ENCODE measurements at regions not wholly inside any gene's neighbourhood (a gene's known extent, or its start where the extent isn't known, plus 50 kb on each side); places are given as distances from the start of the nearest gene placed in this dataset.

DNA sequence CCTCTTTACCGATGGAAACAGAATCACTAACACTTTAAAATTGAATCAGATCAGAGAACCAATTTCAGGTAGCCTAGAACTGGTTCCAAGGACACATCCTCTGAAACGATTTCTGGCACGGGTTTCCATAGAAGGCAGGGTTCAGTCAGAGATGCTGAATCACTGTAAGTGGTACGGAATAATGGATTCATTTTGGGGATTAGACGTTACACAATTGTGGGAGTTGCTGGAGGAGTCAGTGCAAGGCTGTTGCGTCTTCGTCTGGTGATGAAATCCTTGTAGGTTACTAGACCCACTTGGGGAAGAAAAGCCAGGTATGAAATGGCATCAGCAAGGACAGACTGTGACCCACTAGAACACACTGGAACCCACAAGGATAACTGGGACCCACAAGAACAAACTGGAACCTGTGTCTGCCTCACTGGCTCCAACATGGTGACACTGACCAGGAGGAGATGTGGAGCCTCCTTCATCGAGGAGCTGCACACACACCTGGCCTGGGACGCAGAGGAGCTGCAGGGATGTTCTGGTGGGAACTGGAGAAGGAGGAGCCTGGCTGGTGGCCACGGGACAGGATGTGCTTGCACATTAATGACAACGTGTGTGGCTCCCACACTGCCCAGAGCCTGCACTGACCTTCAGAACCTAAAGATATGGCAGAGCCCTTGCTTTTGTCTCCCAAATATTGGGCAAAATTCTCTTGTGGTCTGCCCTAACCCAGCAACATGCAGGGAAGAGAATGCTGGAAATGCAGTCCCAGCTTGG lies 105.1 kb downstream of the TRAPPC11 start:
- POLR2A ChIA-PET, result no interaction called here

DNA sequence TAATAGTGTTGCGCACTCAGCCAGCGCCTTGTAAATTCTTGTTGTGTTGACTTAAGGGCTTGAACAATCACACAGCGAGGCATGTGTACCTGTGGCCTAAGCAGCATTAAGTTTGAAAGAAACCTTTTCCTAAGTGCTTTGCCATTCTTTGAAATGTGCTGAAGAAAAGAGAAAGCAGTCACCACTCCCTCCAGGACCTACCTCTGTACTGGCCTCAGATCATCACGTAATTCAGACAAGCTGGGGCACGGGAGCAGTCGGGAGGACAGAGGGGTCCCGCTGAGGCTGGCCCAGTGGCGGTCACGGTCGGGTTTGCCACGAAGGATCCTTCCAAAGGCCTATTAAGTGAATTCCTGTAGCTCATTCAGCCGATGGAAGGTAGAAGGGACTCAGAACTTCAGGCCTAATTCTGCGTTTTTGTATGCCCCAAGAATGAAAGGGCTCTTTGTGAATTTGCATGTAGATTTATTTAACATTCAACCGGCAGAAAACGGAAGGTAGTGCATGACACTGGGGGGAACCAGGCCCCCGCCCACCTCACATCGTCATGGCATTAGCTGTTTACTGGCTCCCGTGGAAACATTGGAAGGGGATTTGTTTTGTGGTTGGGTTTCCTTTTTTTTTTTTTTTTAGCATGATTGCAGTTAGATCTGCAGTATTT lies 106.3 kb downstream of the TRAPPC11 start:
- Mint-ChIP-seq H3K27me3 (peaks cover 13% of the 10 kb centered on the region), H3K4me3 (no peak overlapping the region), H3K27ac (no peak overlapping the region), H3K4me1 (ENCODE audit: low read depth) (no peaks in the 10 kb centered on the region), H3K36me3 (ENCODE audit: low read depth) (no peaks in the 10 kb centered on the region), H3K9me3 (no peaks in the 10 kb centered on the region)
- ChIA-PET POLR2A (no interaction called here), CTCF (no interaction called here)
- DNase-seq (no peak), ATAC-seq (no peak)
- TF ChIP-seq, protein P1, sequence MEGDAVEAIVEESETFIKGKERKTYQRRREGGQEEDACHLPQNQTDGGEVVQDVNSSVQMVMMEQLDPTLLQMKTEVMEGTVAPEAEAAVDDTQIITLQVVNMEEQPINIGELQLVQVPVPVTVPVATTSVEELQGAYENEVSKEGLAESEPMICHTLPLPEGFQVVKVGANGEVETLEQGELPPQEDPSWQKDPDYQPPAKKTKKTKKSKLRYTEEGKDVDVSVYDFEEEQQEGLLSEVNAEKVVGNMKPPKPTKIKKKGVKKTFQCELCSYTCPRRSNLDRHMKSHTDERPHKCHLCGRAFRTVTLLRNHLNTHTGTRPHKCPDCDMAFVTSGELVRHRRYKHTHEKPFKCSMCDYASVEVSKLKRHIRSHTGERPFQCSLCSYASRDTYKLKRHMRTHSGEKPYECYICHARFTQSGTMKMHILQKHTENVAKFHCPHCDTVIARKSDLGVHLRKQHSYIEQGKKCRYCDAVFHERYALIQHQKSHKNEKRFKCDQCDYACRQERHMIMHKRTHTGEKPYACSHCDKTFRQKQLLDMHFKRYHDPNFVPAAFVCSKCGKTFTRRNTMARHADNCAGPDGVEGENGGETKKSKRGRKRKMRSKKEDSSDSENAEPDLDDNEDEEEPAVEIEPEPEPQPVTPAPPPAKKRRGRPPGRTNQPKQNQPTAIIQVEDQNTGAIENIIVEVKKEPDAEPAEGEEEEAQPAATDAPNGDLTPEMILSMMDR (IDR thresholded peaks at IDR 0.05), result no peak
- intact Hi-C loops (cut with micrococcal nuclease), result no loop called here

More for the DNA sequence above, 105.1 kb downstream of the TRAPPC11 start:
- Mint-ChIP-seq H3K4me1 (ENCODE audit: low read depth) (no peaks in the 10 kb centered on the region), H3K4me3 (no peak overlapping the region), H3K27me3 (peaks cover 13% of the 10 kb centered on the region), H3K36me3 (ENCODE audit: low read depth) (no peaks in the 10 kb centered on the region), H3K27ac (no peak overlapping the region), H3K9me3 (no peaks in the 10 kb centered on the region)
- intact Hi-C loops (cut with micrococcal nuclease), result no loop called here
- DNase-seq (no peak), ATAC-seq (no peak)
- TF ChIP-seq, protein P1 (IDR thresholded peaks at IDR 0.05), result no peak
- CTCF ChIA-PET, result no interaction called here

- ATAC-seq (no peak), DNase-seq (no peak)
- ChIA-PET POLR2A (no interaction called here), CTCF (no interaction called here)
- TF ChIP-seq, protein P1 (IDR thresholded peaks at IDR 0.05), result no peak
- Mint-ChIP-seq H3K9me3 (no peaks in the 10 kb centered on the region), H3K4me3 (no peak overlapping the region), H3K4me1 (ENCODE audit: low read depth) (no peaks in the 10 kb centered on the region), H3K27ac (no peak overlapping the region), H3K27me3 (peaks cover 13% of the 10 kb centered on the region), H3K36me3 (ENCODE audit: low read depth) (no peaks in the 10 kb centered on the region)
- intact Hi-C loops (cut with micrococcal nuclease), result no loop called here
Measured at GRCh38 chr4:183766140-183766539, 107.0 kb downstream of the TRAPPC11 start.

- no peak overlapping the region for H3K27ac Mint-ChIP-seq
- H3K4me3 Mint-ChIP-seq, result no peak overlapping the region
- ChIA-PET POLR2A (interaction anchor here (0.7 kb wide), 1 partner anchor 1028 kb away, joined by 3 read pairs; no protein-coding TSS in a partner anchor), CTCF (interaction anchor here (1.0 kb wide), 1 partner anchor 32 kb away, joined by 3 read pairs; no protein-coding TSS in a partner anchor)
- peaks cover 3% of the 10 kb centered on the region for H3K27me3 Mint-ChIP-seq
- intact Hi-C loops (cut with micrococcal nuclease), result no loop called here
- no peaks in the 10 kb centered on the region for H3K4me1 Mint-ChIP-seq (ENCODE audit: low read depth)
- DNase-seq (no peak), ATAC-seq (no peak)
- TF ChIP-seq, protein P1 (IDR thresholded peaks at IDR 0.05), result no peak
- no peaks in the 10 kb centered on the region for H3K9me3 Mint-ChIP-seq
- no peaks in the 10 kb centered on the region for H3K36me3 Mint-ChIP-seq (ENCODE audit: low read depth)
Measured at GRCh38 chr4:183770906-183771305, 111.8 kb downstream of the TRAPPC11 start.

- no peaks in the 10 kb centered on the region for H3K4me1 Mint-ChIP-seq (ENCODE audit: low read depth)
- ATAC-seq (no peak), DNase-seq (no peak)
- no peak overlapping the region for H3K27ac Mint-ChIP-seq
- H3K27me3 Mint-ChIP-seq, result peaks cover under 1% of the 10 kb centered on the region
- TF ChIP-seq, protein P1 (IDR thresholded peaks at IDR 0.05), result no peak
- no peaks in the 10 kb centered on the region for H3K9me3 Mint-ChIP-seq
- CTCF ChIA-PET, result no interaction called here
- POLR2A ChIA-PET, result no interaction called here
- no peaks in the 10 kb centered on the region for H3K36me3 Mint-ChIP-seq (ENCODE audit: low read depth)
- intact Hi-C loops (cut with micrococcal nuclease), result no loop called here
- no peak overlapping the region for H3K4me3 Mint-ChIP-seq
Measured at GRCh38 chr4:183772361-183772760, 113.3 kb downstream of the TRAPPC11 start.
